Peyer's patch (tissue), 4 donors: ENCODE measurements at regions not wholly inside any gene's neighbourhood (a gene's known extent, or its start where the extent isn't known, plus 50 kb on each side); places are given as distances from the start of the nearest gene placed in this dataset.
"Not testable (repeated sequence)": the region's sequence is repeated elsewhere in the genome, so short reads cannot be mapped to it uniquely, and the experiment has no call there.

Experiments used
- POLR2A ChIP-seq, 2 donors: fragments of 450-650 bp; IDR thresholded peaks; one replicate each; pipeline ENCODE4 v1.5.1; 2017; ENCODE audit warnings: antibody characterized with exemption in 2 of 2, mild to moderate bottlenecking in 2 of 2, moderate library complexity in 2 of 2
- TF ChIP-seq, protein P1 (sequence below), 6 experiments: fragments of 450-650 bp in 4 of 6; fragments of 200-600 bp in 2 of 6; sonication (generic) in 1 of 6; IDR thresholded peaks; one replicate each; pipeline ENCODE4 v1.5.1; 2017 to 2019; ENCODE audit warnings: antibody characterized with exemption in 6 of 6, mild to moderate bottlenecking in 3 of 6, moderate library complexity in 1 of 6

DNA sequence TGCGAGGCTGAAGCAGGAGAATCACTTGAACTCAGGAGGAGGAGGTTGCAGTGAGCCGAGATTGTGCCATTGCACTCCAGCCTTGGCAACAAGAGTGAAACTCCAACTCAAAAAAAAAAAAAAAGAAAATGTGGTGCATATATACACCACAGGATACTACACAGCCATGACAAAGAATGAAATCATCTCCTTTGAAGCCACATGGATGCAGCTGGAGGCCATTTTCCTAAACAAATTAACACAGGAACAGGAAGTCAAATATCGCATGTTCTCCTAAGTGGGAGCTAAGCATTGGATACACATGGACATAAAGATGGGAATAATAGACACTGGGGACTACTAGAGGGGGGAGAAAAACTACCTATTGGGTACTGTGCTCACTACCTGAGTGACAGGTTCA, 226.9 kb downstream of the SOX2 start:
- TF ChIP-seq, protein P1, sequence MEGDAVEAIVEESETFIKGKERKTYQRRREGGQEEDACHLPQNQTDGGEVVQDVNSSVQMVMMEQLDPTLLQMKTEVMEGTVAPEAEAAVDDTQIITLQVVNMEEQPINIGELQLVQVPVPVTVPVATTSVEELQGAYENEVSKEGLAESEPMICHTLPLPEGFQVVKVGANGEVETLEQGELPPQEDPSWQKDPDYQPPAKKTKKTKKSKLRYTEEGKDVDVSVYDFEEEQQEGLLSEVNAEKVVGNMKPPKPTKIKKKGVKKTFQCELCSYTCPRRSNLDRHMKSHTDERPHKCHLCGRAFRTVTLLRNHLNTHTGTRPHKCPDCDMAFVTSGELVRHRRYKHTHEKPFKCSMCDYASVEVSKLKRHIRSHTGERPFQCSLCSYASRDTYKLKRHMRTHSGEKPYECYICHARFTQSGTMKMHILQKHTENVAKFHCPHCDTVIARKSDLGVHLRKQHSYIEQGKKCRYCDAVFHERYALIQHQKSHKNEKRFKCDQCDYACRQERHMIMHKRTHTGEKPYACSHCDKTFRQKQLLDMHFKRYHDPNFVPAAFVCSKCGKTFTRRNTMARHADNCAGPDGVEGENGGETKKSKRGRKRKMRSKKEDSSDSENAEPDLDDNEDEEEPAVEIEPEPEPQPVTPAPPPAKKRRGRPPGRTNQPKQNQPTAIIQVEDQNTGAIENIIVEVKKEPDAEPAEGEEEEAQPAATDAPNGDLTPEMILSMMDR (IDR thresholded peaks at IDR 0.05), result not testable (repeated sequence)
- TF ChIP-seq POLR2A (IDR thresholded peaks at IDR 0.05), result not testable (repeated sequence)
